HG03045 (cell line): ENCODE measurements at regions not wholly inside any gene's neighbourhood (a gene's known extent, or its start where the extent isn't known, plus 50 kb on each side); places are given as distances from the start of the nearest gene placed in this dataset.
"Not testable (repeated sequence)": the region's sequence is repeated elsewhere in the genome, so short reads cannot be mapped to it uniquely, and the experiment has no call there.

Experiments used
- ATAC-seq: cut with Tn5 transposase; IDR thresholded peaks from one replicate; pipeline ENCODE4 v1.9.1; 2021; ENCODE audit warnings: mild to moderate bottlenecking, moderate library complexity; ENCODE audit not compliant: unreplicated experiment

GRCh38 chr19:37303591-37304171 lies 67.2 kb upstream of the ZNF527 start:
- ATAC-seq: no peak

DNA sequence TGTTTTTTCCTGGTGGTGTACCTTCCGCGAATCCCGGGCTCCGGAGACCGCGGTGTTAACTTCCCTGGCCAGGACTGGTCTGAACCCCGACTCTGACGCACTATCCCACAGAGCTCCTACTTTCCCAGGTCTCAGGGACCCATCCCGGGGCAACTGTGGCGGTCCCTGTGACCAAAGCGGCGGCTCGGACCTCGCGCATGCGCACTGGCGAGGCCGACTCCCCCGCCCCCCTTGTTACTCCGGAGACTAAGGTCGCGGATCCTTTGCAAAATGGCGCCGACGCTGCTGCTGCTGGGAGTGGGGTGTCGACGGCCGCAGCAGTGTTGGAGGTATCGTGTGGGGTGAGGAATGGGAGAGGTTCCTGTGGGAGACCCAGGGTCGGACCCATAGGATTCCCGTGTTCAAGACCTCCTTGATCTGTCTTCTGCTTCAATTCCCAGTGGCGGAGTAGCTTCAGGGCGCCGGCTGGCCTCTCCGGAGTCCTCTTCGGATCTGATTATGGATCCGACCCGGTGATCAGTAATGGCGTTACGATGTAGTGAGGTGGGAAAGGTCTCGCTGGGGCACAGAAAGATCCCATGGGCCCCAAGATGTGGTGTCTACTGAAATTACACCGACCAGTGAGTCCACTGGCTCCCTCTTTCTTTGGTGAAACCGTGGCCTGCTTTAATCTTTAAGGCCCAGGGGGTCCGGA lies 66.6 kb upstream of the ZNF527 start:
- ATAC-seq: no peak

DNA sequence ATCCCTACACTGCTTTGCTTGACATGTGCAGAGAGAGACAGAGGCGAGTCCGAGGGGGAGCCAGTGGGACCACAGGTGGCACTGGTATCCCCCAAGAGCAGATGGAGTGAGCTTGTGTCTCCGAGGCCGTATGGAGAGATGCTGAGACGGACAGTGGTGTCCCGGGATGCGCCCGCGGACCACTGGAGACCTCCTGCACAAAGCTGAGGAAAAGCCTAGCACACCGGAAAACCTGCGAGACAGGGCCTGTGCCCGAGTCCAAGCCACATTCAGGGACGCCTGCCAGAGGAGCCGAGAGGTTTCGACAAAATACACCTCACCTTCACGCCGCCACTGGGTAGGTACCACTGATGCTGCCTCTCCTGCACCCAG lies 66.0 kb upstream of the ZNF527 start:
- no peak for ATAC-seq

DNA sequence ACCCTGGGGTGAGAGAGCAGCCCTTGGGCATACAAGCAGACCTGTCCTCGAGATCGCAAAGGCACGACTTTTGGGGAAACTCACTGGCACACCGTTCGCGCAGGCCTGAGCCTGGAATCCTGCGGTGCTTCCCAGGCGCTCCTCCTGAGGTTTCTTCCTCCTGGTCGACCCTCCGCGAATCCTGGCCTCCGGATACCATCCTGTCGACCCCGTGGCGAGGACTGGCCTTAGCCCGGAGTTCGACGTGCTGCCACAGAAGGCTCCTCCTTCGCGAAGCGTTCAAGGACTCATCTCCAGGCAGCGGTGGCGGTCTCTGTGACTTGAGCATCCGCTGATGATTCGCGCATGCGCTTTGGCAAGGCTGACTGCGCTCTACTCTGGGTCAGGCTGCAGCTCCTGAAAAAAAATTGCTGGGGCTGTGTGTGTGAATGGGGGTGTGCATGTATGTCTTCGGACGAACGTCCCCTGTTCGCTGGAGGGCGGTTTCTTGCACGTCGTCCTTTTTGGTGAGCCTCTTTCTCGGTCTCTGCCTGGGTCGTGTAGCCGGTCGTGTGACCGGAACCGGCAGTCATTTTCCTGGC lies 64.4 kb upstream of the ZNF527 start:
- ATAC-seq: no peak

- no peak for ATAC-seq
Measured at GRCh38 chr19:37309834-37310575, 60.9 kb upstream of the ZNF527 start.

DNA sequence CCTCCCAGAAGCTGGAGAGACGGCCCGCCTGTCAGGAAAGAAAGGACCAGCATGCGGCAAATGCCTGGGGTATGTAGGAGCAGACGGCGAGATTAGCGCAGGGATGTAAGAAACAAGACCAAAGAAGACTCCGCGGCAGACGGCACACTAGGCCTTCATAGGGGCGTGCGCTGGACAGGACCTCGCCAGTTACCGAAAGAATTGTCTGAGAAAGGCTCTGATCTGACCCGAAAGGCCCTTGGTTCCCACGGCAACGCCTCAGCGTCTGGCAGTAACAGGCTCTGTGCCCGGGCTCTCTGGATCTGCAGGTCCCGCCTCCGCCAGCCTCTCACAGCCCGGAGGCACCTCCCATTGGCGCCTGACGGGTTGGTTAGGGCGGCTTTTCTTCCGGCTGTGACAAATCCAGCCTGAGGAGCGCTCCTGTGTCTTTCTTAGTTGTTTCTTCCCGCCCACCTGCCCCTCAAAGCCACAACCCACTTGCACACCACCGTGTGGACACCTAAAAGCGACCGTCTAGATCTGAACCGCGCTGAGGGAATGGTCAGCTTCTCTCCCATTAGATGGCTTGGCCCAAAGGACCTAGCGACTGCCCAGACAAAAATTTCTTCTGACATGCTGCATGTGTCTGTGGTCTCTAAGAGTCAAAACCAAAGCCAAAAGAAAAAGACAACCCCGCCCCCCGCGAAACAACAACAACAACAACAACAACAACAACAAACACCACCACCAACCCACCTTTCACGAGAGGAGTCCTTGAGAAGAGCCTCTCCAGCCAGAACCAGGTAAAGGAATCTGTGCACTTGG lies 58.2 kb upstream of the ZNF527 start:
- not testable (repeated sequence) for ATAC-seq

GRCh38 chr19:37313335-37313627 lies 57.6 kb upstream of the ZNF527 start:
- no peak for ATAC-seq

GRCh38 chr19:37317403-37318209 lies 53.3 kb upstream of the ZNF527 start:
- peak; percentile 98 for ATAC-seq

DNA sequence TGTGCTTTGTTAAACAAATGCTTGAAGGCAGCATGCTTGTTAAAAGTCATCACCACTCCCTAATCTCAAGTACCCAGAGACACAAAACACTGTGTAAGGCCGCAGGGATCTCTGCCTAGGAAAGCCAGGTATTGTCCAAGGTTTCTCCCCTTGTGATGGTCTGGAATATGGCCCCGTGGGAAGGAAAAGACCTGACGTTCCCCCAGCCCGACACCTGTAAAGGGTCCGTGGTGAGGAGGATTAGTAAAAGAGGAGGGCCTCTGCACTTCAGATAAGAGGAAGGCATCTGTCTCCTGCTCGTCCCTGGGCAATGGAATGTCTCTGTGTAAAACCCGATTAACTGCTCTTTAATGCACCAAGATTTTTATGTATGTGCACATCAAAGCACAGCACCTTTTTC lies 49.9 kb upstream of the ZNF527 start:
- not testable (repeated sequence) for ATAC-seq
